Right kidney (tissue), 1 donor: ENCODE measurements at regions not wholly inside any gene's neighbourhood (a gene's known extent, or its start where the extent isn't known, plus 50 kb on each side); places are given as distances from the start of the nearest gene placed in this dataset.

Source experiments
- DNase-seq: peaks from one replicate; pipeline ENCODE4 v3.0.0-alpha.2; 2016

DNA sequence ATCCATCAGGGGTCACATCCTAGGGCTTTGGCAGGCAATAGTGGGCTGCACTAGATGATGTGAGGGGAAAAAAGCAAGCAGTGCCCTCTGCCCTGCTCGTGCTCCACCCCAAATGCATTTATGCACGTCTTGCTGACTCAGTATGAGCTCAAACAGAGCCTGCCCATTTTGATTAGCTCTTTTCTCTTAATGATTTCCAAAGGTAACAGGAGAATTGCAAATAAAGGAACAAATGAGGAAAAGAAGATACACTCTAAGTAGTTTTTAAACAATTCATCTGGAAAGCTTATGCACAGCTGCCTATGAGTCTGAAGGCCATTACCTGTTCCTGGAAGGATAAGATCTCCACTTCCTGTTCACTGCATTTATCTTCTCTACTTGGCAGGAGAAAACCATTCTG is 364.2 kb downstream of the TMEM232 start:
- DNase-seq = no peak

DNA sequence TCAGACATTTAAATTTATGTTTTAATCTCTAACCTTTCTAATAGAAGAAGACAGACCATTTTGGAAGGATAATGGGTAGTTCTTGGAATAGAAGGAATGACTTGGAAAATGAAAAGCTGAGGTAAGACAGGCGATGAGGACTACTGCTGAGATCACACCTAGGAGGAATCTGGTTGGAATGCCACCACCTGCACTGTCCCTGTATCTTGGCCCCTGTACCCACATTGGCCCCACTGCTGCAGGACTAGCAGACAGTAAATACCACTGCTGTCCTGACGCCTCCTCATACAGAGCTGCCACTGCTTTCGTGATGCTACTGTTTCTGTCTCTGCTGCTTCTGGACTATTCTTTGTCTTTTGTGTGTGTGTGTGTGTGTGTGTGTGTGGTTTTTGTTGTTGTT is 359.8 kb downstream of the TMEM232 start:
- no peak for DNase-seq
